GM12874 (cell line): ENCODE measurements at regions not wholly inside any gene's neighbourhood (a gene's known extent, or its start where the extent isn't known, plus 50 kb on each side); places are given as distances from the start of the nearest gene placed in this dataset.

Experiments used
- CTCF ChIP-seq: IDR thresholded peaks from 2 replicates; pipeline ENCODE4 v1.5.1; 2011; ENCODE audit warnings: low read depth, mild to moderate bottlenecking, control low read depth, low read length, moderate library complexity; ENCODE audit not compliant: insufficient read depth

- TF ChIP-seq CTCF: no peak
Observed at GRCh38 chr13:107078229-107078765, 510.4 kb upstream of the ARGLU1 start.

DNA sequence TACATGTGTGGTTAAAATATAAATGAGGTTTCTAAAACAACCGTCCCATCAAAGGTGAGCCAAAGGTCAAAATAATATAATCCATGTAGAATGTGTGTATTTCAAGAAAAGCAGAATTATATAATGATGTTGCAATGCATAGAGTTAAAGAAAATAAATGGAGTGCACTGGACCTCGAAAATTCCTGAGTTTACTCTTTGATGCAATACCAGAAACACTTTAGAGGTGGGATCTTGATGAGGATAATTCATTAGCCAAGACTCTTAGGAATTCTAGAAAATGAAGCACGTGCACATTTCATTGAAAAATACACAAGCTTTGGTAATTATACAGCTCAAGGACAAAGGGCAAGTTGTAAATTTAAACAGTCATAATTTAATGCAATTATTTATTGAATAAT lies 508.9 kb upstream of the ARGLU1 start:
- no peak for TF ChIP-seq CTCF

GRCh38 chr13:107075576-107075975 lies 507.6 kb upstream of the ARGLU1 start:
- TF ChIP-seq CTCF: no peak

DNA sequence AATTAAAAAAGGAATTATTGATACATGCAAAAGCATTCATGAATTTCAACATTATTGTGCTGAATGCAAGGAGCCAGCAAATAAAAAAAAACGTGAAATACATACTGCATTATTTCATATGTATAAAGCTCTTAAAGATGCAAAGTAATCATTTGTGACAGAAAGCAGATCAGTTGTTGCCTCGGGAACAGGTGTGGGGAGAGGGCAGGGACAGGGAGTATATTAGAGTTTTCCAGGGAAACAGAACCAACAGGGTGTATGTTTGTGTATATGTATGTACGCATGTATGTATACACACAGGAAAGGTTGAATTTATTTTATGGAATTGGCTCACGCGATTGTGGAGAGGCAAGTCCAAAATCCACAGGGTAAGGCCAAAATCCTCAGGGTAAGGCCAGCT lies 502.9 kb upstream of the ARGLU1 start:
- no peak for TF ChIP-seq CTCF

DNA sequence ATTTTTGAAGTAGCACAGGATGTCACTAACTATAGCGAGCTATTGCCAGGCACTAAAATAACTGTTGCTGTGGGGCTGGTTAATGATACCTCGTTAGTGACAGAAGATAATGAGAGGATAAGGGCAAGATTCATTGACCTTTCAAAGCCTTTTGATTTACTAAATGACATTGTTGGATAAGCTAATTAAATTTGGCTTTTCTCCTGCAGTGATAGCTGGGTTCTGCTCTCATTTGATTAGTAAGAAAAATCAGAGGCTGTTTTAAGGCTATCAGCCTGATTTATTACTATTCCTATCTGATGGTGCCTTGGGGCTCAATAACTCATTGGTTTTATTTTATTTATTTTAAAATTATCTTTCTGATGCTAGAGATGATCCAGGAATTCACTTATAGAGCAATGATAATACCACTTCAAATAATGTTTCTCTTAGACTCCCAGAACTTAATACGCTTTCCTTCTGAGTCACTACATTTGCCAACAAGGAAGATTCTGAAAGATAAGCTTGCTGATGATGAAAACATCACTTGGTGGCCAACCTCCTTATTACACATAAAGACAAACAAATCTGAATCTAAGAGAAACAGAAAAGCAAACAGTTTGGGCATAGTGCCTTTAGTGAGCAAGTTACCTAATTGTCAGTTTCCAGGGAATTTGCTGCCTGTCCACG lies 501.3 kb upstream of the ARGLU1 start:
- TF ChIP-seq CTCF: no peak

DNA sequence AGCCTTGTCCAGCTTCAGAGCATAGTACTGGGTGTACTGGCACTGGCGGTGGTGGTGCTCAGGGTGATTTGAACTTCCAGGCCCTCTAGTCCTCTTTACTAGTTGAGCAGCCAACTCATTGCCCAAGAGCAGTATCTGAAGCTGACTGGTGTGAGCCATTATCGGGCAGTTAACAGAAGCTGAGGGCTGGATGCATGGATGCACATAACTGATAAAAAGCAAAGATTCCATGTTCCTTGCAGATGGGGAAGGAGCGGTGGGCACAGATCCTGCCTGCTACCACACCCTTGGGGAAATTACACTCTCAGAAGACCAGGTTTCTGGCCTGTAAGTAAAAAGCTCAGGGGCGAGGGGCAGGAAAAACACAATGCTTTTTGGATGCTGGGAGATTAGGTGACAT lies 499.4 kb upstream of the ARGLU1 start:
- TF ChIP-seq CTCF: no peak

GRCh38 chr13:107066355-107066754 lies 498.4 kb upstream of the ARGLU1 start:
- no peak for TF ChIP-seq CTCF
